Keratinocyte (primary cell): ENCODE measurements at regions not wholly inside any gene's neighbourhood (a gene's known extent, or its start where the extent isn't known, plus 50 kb on each side); places are given as distances from the start of the nearest gene placed in this dataset.

Experiments
- DNase-seq: peaks from one replicate; pipeline ENCODE4 v3.0.0-alpha.2; 2011; ENCODE audit warnings: low read depth, missing footprints, low spot score
- FAIRE-seq: peaks from 2 replicates; lab custom pipeline; 2011; peaks lifted over from hg19 to GRCh38; lab: Jason Lieb, UNC
- H2AFZ ChIP-seq: 2 replicates; pipeline ENCODE4 v1.6.0; 2012; ENCODE audit warnings: low read length, control low read depth, inconsistent platforms; ENCODE audit not compliant: control insufficient read depth
- H3K27ac ChIP-seq: 2 replicates; pipeline ENCODE4 v1.5.1; 2011; ENCODE audit warnings: low read length; ENCODE audit not compliant: control insufficient read depth, insufficient read depth
- H3K27me3 ChIP-seq: 3 replicates; pipeline ENCODE4 v1.6.0; 2011; ENCODE audit warnings: low read length; ENCODE audit not compliant: control insufficient read depth, insufficient read depth; ENCODE audit errors: extremely low read depth
- H3K36me3 ChIP-seq, 2 experiments: 2 replicates in 1 of 2; 3 replicates in 1 of 2; pipeline ENCODE4 v1.5.1; 2011; ENCODE audit warnings: low read length in 2 of 2, mild to moderate bottlenecking in 1 of 2; ENCODE audit not compliant: control insufficient read depth in 2 of 2, insufficient read depth in 2 of 2; ENCODE audit errors: extremely low read depth in 1 of 2
- H3K4me1 ChIP-seq: 3 replicates; pipeline ENCODE4 v1.5.1; 2011; ENCODE audit warnings: low read length; ENCODE audit not compliant: control insufficient read depth, insufficient read depth; ENCODE audit errors: extremely low read depth
- H3K4me2 ChIP-seq: 3 replicates; pipeline ENCODE4 v1.6.0; 2011; ENCODE audit warnings: low read depth, low read length; ENCODE audit not compliant: control insufficient read depth, insufficient read depth; ENCODE audit errors: extremely low read depth
- H3K4me3 ChIP-seq, 3 experiments: fragments of 200-600 bp in 1 of 3; sonication (generic) in 1 of 3; 2 replicates in 2 of 3; 3 replicates in 1 of 3; pipeline ENCODE4 v1.5.1; 2011 to 2016; ENCODE audit warnings: low read length in 3 of 3, mild to moderate bottlenecking in 3 of 3, control low read depth in 2 of 3, inconsistent platforms in 1 of 3, low read depth in 1 of 3, mixed read lengths in 1 of 3, mixed run types in 1 of 3, moderate library complexity in 1 of 3; ENCODE audit not compliant: control insufficient read depth in 2 of 3, insufficient read depth in 2 of 3; ENCODE audit errors: extremely low read depth in 1 of 3
- H3K79me2 ChIP-seq: 2 replicates; pipeline ENCODE4 v1.6.0; 2012; ENCODE audit warnings: low read length; ENCODE audit not compliant: control insufficient read depth, insufficient read depth
- H3K9ac ChIP-seq: 3 replicates; pipeline ENCODE4 v1.6.0; 2011; ENCODE audit warnings: low read length; ENCODE audit not compliant: control insufficient read depth, insufficient read depth; ENCODE audit errors: extremely low read depth
- H3K9me1 ChIP-seq: 3 replicates; pipeline ENCODE4 v1.6.0; 2011; ENCODE audit warnings: low read length; ENCODE audit not compliant: control insufficient read depth, insufficient read depth; ENCODE audit errors: extremely low read depth
- H3K9me3 ChIP-seq: 2 replicates; pipeline ENCODE4 v1.5.1; 2012; ENCODE audit warnings: low read depth, low read length; ENCODE audit not compliant: control insufficient read depth
- H4K20me1 ChIP-seq: 3 replicates; pipeline ENCODE4 v1.6.0; 2011; ENCODE audit warnings: low read length; ENCODE audit not compliant: control insufficient read depth, insufficient read depth; ENCODE audit errors: extremely low read depth
- EZH2 ChIP-seq: IDR thresholded peaks from one replicate; pipeline ENCODE4 v1.6.1; 2012; ENCODE audit warnings: inconsistent platforms, mild to moderate bottlenecking, low read length, moderate library complexity
- dilution Hi-C: fragments of 300-500 bp; cut with MboI; formaldehyde crosslinking; loops from one replicate; pipeline ENCODE4 v1.7.0; 2020; ENCODE audit warnings: low sequenced_read_pairs; ENCODE audit not compliant: extremely low pct_ligation_motif_present
- TF ChIP-seq, protein P1 (sequence below), 3 experiments: IDR thresholded peaks in 1 of 3; conservative IDR thresholded peaks in 1 of 3; optimal IDR thresholded peaks in 1 of 3; 2 replicates in 2 of 3; 3 replicates in 1 of 3; pipeline versions ENCODE3 to v1.5.1; 2011; ENCODE audit warnings: low read length in 3 of 3, mild to moderate bottlenecking in 3 of 3, moderate library complexity in 2 of 3, control low read depth in 1 of 3, inconsistent platforms in 1 of 3; ENCODE audit not compliant: insufficient read depth in 2 of 3; ENCODE audit errors: extremely low read depth in 1 of 3

DNA sequence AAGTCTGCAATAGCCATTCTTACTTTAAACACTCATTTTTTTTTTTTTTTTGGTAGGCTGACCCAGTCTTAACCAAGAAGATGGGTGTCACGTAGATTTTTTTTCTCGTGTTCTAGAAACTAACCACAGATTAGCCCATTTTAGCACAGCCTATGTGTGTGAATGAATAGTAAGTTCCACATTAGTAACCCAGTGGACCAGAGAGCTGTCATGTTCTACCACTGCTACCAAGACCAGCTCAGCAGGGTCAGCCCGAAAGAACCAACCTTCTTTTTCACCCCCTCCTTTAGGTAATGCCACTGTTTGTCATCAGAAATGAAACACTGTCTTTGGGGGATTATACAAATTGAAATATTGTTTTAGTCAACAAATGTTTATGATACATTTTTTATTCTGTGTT lies 221.1 kb upstream of the PLXNA2 start:
- DNase-seq (no peak), FAIRE-seq (no peak)
- no peak overlapping the region for H3K4me3 ChIP-seq
- no peak overlapping the region for H2AFZ ChIP-seq
- no peaks in the 10 kb centered on the region for H3K27me3 ChIP-seq
- TF ChIP-seq EZH2: no peak
- TF ChIP-seq, protein P1, sequence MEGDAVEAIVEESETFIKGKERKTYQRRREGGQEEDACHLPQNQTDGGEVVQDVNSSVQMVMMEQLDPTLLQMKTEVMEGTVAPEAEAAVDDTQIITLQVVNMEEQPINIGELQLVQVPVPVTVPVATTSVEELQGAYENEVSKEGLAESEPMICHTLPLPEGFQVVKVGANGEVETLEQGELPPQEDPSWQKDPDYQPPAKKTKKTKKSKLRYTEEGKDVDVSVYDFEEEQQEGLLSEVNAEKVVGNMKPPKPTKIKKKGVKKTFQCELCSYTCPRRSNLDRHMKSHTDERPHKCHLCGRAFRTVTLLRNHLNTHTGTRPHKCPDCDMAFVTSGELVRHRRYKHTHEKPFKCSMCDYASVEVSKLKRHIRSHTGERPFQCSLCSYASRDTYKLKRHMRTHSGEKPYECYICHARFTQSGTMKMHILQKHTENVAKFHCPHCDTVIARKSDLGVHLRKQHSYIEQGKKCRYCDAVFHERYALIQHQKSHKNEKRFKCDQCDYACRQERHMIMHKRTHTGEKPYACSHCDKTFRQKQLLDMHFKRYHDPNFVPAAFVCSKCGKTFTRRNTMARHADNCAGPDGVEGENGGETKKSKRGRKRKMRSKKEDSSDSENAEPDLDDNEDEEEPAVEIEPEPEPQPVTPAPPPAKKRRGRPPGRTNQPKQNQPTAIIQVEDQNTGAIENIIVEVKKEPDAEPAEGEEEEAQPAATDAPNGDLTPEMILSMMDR (optimal IDR thresholded peaks at IDR 0.05 in 1 of 3, IDR thresholded peaks at IDR 0.05 in 1 of 3, conservative IDR thresholded peaks at IDR 0.05 in 1 of 3; ENCODE audit: extremely low read depth in 1 of 3, insufficient read depth in 2 of 3, low read length in 3 of 3): no peak
- no peak overlapping the region for H3K27ac ChIP-seq
- no peaks in the 10 kb centered on the region for H3K9me1 ChIP-seq
- no peaks in the 10 kb centered on the region for H3K9me3 ChIP-seq
- no peaks in the 10 kb centered on the region for H4K20me1 ChIP-seq
- no peak overlapping the region for H3K9ac ChIP-seq
- dilution Hi-C loops: no loop called here
- no peaks in the 10 kb centered on the region for H3K36me3 ChIP-seq
- H3K4me2 ChIP-seq: no peak overlapping the region
- no peaks in the 10 kb centered on the region for H3K79me2 ChIP-seq
- H3K4me1 ChIP-seq: no peaks in the 10 kb centered on the region

GRCh38 chr1:208465786-208466590 lies 221.8 kb upstream of the PLXNA2 start:
- dilution Hi-C loops: no loop called here
- H3K9me1 ChIP-seq: no peaks in the 10 kb centered on the region
- no peaks in the 10 kb centered on the region for H3K4me1 ChIP-seq
- no peak for TF ChIP-seq EZH2
- TF ChIP-seq, protein P1 (optimal IDR thresholded peaks at IDR 0.05 in 1 of 3, IDR thresholded peaks at IDR 0.05 in 1 of 3, conservative IDR thresholded peaks at IDR 0.05 in 1 of 3; ENCODE audit: extremely low read depth in 1 of 3, insufficient read depth in 2 of 3, low read length in 3 of 3): peak in 1 of 3 experiments; percentile 9
- no peaks in the 10 kb centered on the region for H4K20me1 ChIP-seq
- H3K27me3 ChIP-seq: no peaks in the 10 kb centered on the region
- no peak overlapping the region for H3K4me2 ChIP-seq
- FAIRE-seq (no peak), DNase-seq (no peak)
- H3K4me3 ChIP-seq: no peak overlapping the region
- no peaks in the 10 kb centered on the region for H3K36me3 ChIP-seq
- no peaks in the 10 kb centered on the region for H3K9me3 ChIP-seq
- no peak overlapping the region for H3K9ac ChIP-seq
- no peak overlapping the region for H3K27ac ChIP-seq
- no peaks in the 10 kb centered on the region for H3K79me2 ChIP-seq
- no peak overlapping the region for H2AFZ ChIP-seq
